Caco-2 (cell line): ENCODE measurements at regions not wholly inside any gene's neighbourhood (a gene's known extent, or its start where the extent isn't known, plus 50 kb on each side); places are given as distances from the start of the nearest gene placed in this dataset.

Experiments used
- BruUV-seq: library from RNA; stranded (reverse); fragments of 400-500 nt; replicated peaks from 2 replicates; lab custom pipeline; 2021; lab: Mats Ljungman, UMichigan
- CTCF ChIA-PET: fragments of 300-600 bp; sonication (Branson Sonifier 250); formaldehyde crosslinking; loops from one replicate; lab custom pipeline; 2022; ENCODE audit warnings: antibody characterized with exemption; lab: Charles Lee
- POLR2A ChIA-PET: fragments of 300-600 bp; sonication (Branson Sonifier 250); formaldehyde crosslinking; loops from one replicate; lab custom pipeline; 2022; ENCODE audit warnings: antibody characterized with exemption; lab: Charles Lee
- DNase-seq, 2 experiments: peaks; one replicate each; pipeline versions ENCODE4 v3.0.0 to v3.0.0-alpha.2; 2020 to 2022
- H3K27me3 ChIP-seq: replicated peaks from 2 replicates; pipeline ENCODE4 v1.6.0; 2011; ENCODE audit warnings: low read length; ENCODE audit not compliant: control insufficient read depth, insufficient read depth
- H3K36me3 ChIP-seq: 2 replicates; pipeline ENCODE4 v1.5.1; 2011; ENCODE audit warnings: low read length; ENCODE audit not compliant: control insufficient read depth, insufficient read depth
- H3K4me1 ChIP-seq: fragments of 250-450 bp; sonication (Bioruptor Pico); 2 replicates; pipeline ENCODE4 v1.5.1; 2020; ENCODE audit warnings: mild to moderate bottlenecking
- H3K4me3 ChIP-seq: 2 replicates; pipeline ENCODE4 v1.5.1; 2011; ENCODE audit warnings: low read depth, mild to moderate bottlenecking, control low read depth, low read length
- H3K9me3 ChIP-seq: fragments of 250-450 bp; sonication (Bioruptor Pico); 2 replicates; pipeline ENCODE4 v1.5.1; 2020; ENCODE audit warnings: mild to moderate bottlenecking, moderate library complexity
- H3K27ac Mint-ChIP-seq: one replicate; pipeline ENCODE4 v1.8.0; 2022; ENCODE audit warnings: mixed read lengths; ENCODE audit not compliant: unreplicated experiment
- H3K27me3 Mint-ChIP-seq: one replicate; pipeline ENCODE4 v1.8.0; 2022; ENCODE audit warnings: mixed read lengths; ENCODE audit not compliant: insufficient read depth, unreplicated experiment
- H3K36me3 Mint-ChIP-seq: one replicate; pipeline ENCODE4 v1.8.0; 2022; ENCODE audit warnings: mild to moderate bottlenecking, mixed read lengths; ENCODE audit not compliant: insufficient read depth, unreplicated experiment
- H3K4me1 Mint-ChIP-seq: one replicate; pipeline ENCODE4 v1.8.0; 2022; ENCODE audit warnings: low read depth, mixed read lengths; ENCODE audit not compliant: unreplicated experiment
- H3K4me3 Mint-ChIP-seq: one replicate; pipeline ENCODE4 v1.8.0; 2022; ENCODE audit warnings: mild to moderate bottlenecking, moderate library complexity, mixed read lengths; ENCODE audit not compliant: unreplicated experiment
- H3K9me3 Mint-ChIP-seq: one replicate; pipeline ENCODE4 v1.8.0; 2022; ENCODE audit warnings: mixed read lengths; ENCODE audit not compliant: unreplicated experiment
- CTCF ChIP-seq, 2 experiments: fragments of 200-600 bp in 1 of 2; IDR thresholded peaks; 1 replicate in 1 of 2; 2 replicates in 1 of 2; pipeline versions ENCODE4 v1.5.1 to v1.8.0; 2011 to 2022; ENCODE audit warnings: antibody characterized with exemption in 1 of 2, control low read depth in 1 of 2, inconsistent platforms in 1 of 2, low read depth in 1 of 2, low read length in 1 of 2, mild to moderate bottlenecking in 1 of 2, moderate library complexity in 1 of 2; ENCODE audit not compliant: insufficient read depth in 1 of 2, severe bottlenecking in 1 of 2, unreplicated experiment in 1 of 2
- intact Hi-C: fragments of 100-400 bp; cut with micrococcal nuclease; formaldehyde crosslinking; loops from one replicate; pipeline ENCODE4 v1.10.0; 2022; ENCODE audit not compliant: unreplicated experiment

- no peaks in the 10 kb centered on the region for H3K27me3 ChIP-seq
- peaks cover 31% of the 10 kb centered on the region for H3K27me3 Mint-ChIP-seq
- no peak overlapping the region for H3K4me3 Mint-ChIP-seq
- TF ChIP-seq CTCF (IDR thresholded peaks at IDR 0.05; ENCODE audit: insufficient read depth in 1 of 2, low read depth in 1 of 2, low read length in 1 of 2, severe bottlenecking in 1 of 2, unreplicated experiment in 1 of 2), result no peak
- no peaks in the 10 kb centered on the region for H3K9me3 Mint-ChIP-seq
- H3K36me3 ChIP-seq, result no peaks in the 10 kb centered on the region
- ChIA-PET CTCF (interaction anchor here (0.7 kb wide), 1 partner anchor 29 kb away, joined by 3 read pairs; no protein-coding TSS in a partner anchor), POLR2A (no interaction called here)
- BruUV-seq, result no TSS peak
- no peak for DNase-seq
- no peak overlapping the region for H3K4me3 ChIP-seq
- no peaks in the 10 kb centered on the region for H3K36me3 Mint-ChIP-seq
- intact Hi-C loops, result loop anchor here (10.0 kb wide), 1 partner anchor 235 kb away; no protein-coding TSS in a partner anchor
- no peak overlapping the region for H3K27ac Mint-ChIP-seq
- H3K4me1 ChIP-seq, result no peaks in the 10 kb centered on the region
- H3K4me1 Mint-ChIP-seq, result peaks cover 7% of the 10 kb centered on the region
- H3K9me3 ChIP-seq, result no peaks in the 10 kb centered on the region
Observed at GRCh38 chr12:114479831-114480230, 73.9 kb upstream of the TBX5 start.

DNA sequence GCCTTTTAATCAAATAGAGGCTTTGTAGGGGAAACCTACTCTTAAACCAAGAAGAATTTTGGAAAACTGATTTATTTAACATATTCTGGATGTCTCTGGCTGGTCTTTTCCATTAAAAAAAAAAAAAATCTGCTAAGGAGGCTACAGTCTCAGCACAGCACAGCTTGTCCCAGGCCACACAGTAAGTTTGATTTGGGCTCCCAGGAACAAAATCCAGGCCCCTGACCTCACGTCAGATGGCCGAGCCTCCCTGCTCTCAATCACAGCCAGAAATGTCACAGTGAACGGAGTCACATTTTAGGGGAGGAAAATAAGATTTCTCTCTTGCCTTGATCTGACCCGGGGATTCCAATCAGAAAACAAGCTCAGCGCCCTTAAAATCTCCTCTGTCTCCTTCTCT, 72.9 kb upstream of the TBX5 start:
- intact Hi-C loops, result loop anchor here (10.0 kb wide), 1 partner anchor 234 kb away; no protein-coding TSS in a partner anchor
- H3K4me3 ChIP-seq, result no peak overlapping the region
- no peaks in the 10 kb centered on the region for H3K9me3 ChIP-seq
- no peaks in the 10 kb centered on the region for H3K4me1 ChIP-seq
- H3K27ac Mint-ChIP-seq, result no peak overlapping the region
- no peak for DNase-seq
- H3K36me3 Mint-ChIP-seq, result no peaks in the 10 kb centered on the region
- no peak overlapping the region for H3K4me3 Mint-ChIP-seq
- H3K27me3 ChIP-seq, result no peaks in the 10 kb centered on the region
- no peaks in the 10 kb centered on the region for H3K9me3 Mint-ChIP-seq
- no TSS peak for BruUV-seq
- H3K4me1 Mint-ChIP-seq, result peaks cover 7% of the 10 kb centered on the region
- TF ChIP-seq CTCF (IDR thresholded peaks at IDR 0.05; ENCODE audit: insufficient read depth in 1 of 2, low read depth in 1 of 2, low read length in 1 of 2, severe bottlenecking in 1 of 2, unreplicated experiment in 1 of 2), result no peak
- ChIA-PET CTCF (interaction anchor here (2.0 kb wide), 1 partner anchor 498 kb away, joined by 7 read pairs; no protein-coding TSS in a partner anchor), POLR2A (no interaction called here)
- peaks cover 31% of the 10 kb centered on the region for H3K27me3 Mint-ChIP-seq
- no peaks in the 10 kb centered on the region for H3K36me3 ChIP-seq

DNA sequence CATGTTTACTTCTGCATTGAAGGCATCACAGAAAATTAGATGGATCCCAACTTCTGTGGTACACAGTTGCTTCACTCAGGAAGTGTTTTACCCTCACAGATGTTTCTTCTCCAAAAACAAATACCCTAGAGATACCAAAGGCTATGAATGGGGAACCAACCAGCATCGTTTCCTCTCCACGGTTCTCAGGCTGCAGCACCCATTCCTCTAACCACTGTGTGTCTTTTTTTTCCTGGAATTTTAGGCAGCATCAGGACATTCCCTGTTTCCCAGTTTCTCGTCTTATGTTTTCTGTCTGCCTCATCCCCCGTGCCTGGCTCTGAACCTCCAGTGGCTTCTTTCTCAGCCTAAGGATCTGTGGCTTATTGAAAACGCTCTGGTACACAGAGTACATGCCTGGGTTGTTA, 72.0 kb upstream of the TBX5 start:
- Histone ChIP-seq H3K36me3 (no peaks in the 10 kb centered on the region), H3K27me3 (no peaks in the 10 kb centered on the region), H3K4me3 (no peak overlapping the region), H3K9me3 (no peaks in the 10 kb centered on the region), H3K4me1 (no peaks in the 10 kb centered on the region)
- no peak overlapping the region for H3K27ac Mint-ChIP-seq
- H3K4me1 Mint-ChIP-seq, result peaks cover 7% of the 10 kb centered on the region
- H3K9me3 Mint-ChIP-seq, result no peaks in the 10 kb centered on the region
- intact Hi-C loops, result loop anchor here (10.0 kb wide), 1 partner anchor 233 kb away; no protein-coding TSS in a partner anchor
- BruUV-seq, result no TSS peak
- CTCF ChIA-PET, result interaction anchor here (2.0 kb wide), 1 partner anchor 497 kb away, joined by 7 read pairs; no protein-coding TSS in a partner anchor
- no peak for TF ChIP-seq CTCF (IDR thresholded peaks at IDR 0.05; ENCODE audit: insufficient read depth in 1 of 2, low read depth in 1 of 2, low read length in 1 of 2, severe bottlenecking in 1 of 2, unreplicated experiment in 1 of 2)
- DNase-seq, result no peak
- peaks cover 36% of the 10 kb centered on the region for H3K27me3 Mint-ChIP-seq
- no peaks in the 10 kb centered on the region for H3K36me3 Mint-ChIP-seq
- H3K4me3 Mint-ChIP-seq, result no peak overlapping the region
- POLR2A ChIA-PET, result no interaction called here
